K562 (cell line): ENCODE measurements at regions not wholly inside any gene's neighbourhood (a gene's known extent, or its start where the extent isn't known, plus 50 kb on each side); places are given as distances from the start of the nearest gene placed in this dataset.

Experiments used
- HMGXB4 ChIP-seq: sonication (generic); formaldehyde crosslinking; IDR thresholded peaks from 2 replicates; pipeline ENCODE4 v1.8.1; 2023; ENCODE audit warnings: mild to moderate bottlenecking, missing genetic modification reagents
- KAT7 ChIP-seq: sonication (generic); formaldehyde crosslinking; IDR thresholded peaks from 2 replicates; pipeline ENCODE4 v1.8.0; 2022; ENCODE audit warnings: missing genetic modification reagents, mild to moderate bottlenecking, borderline replicate concordance
- KDM2B ChIP-seq: fragments of 250-450 bp; sonication (Bioruptor Pico); IDR thresholded peaks from 2 replicates; pipeline ENCODE4 v1.8.0; 2021; ENCODE audit warnings: mild to moderate bottlenecking, moderate library complexity
- SETDB1 ChIP-seq: IDR thresholded peaks from one replicate; pipeline ENCODE4 v1.6.1; 2012; ENCODE audit warnings: low read length, control low read depth, inconsistent platforms
- ZBTB8A ChIP-seq: fragments of 450-650 bp; IDR thresholded peaks from 2 replicates; pipeline ENCODE4 v1.6.1; 2018; ENCODE audit warnings: mild to moderate bottlenecking, moderate library complexity; ENCODE audit not compliant: partially characterized antibody
- ZNF224 ChIP-seq: sonication (generic); formaldehyde crosslinking; IDR thresholded peaks from 2 replicates; pipeline ENCODE4 v1.8.0; 2022; ENCODE audit warnings: mild to moderate bottlenecking, missing genetic modification reagents
- TF ChIP-seq, protein P1 (sequence below): fragments of 150-350 bp; conservative IDR thresholded peaks from 2 replicates; pipeline ENCODE4 v1.6.1; 2014; ENCODE audit warnings: low read length
- TF ChIP-seq, protein P2 (sequence below): sonication (generic); formaldehyde crosslinking; IDR thresholded peaks from 2 replicates; pipeline ENCODE4 v1.5.0; 2020; ENCODE audit warnings: missing genetic modification reagents

- TF ChIP-seq KDM2B (CRISPR knock-in tag) (no peak), KAT7 (CRISPR knock-in tag) (no peak), SETDB1 (no peak), ZBTB8A (no peak), HMGXB4 (CRISPR knock-in tag) (no peak), ZNF224 (no peak)
- TF ChIP-seq, protein P1, sequence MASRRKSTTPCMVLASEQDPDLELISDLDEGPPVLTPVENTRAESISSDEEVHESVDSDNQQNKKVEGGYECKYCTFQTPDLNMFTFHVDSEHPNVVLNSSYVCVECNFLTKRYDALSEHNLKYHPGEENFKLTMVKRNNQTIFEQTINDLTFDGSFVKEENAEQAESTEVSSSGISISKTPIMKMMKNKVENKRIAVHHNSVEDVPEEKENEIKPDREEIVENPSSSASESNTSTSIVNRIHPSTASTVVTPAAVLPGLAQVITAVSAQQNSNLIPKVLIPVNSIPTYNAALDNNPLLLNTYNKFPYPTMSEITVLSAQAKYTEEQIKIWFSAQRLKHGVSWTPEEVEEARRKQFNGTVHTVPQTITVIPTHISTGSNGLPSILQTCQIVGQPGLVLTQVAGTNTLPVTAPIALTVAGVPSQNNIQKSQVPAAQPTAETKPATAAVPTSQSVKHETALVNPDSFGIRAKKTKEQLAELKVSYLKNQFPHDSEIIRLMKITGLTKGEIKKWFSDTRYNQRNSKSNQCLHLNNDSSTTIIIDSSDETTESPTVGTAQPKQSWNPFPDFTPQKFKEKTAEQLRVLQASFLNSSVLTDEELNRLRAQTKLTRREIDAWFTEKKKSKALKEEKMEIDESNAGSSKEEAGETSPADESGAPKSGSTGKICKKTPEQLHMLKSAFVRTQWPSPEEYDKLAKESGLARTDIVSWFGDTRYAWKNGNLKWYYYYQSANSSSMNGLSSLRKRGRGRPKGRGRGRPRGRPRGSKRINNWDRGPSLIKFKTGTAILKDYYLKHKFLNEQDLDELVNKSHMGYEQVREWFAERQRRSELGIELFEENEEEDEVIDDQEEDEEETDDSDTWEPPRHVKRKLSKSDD: no peak
- TF ChIP-seq, protein P2, sequence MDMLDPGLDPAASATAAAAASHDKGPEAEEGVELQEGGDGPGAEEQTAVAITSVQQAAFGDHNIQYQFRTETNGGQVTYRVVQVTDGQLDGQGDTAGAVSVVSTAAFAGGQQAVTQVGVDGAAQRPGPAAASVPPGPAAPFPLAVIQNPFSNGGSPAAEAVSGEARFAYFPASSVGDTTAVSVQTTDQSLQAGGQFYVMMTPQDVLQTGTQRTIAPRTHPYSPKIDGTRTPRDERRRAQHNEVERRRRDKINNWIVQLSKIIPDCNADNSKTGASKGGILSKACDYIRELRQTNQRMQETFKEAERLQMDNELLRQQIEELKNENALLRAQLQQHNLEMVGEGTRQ (CRISPR knock-in tag): no peak
These were observed 179.6 kb upstream of the CCN2 start for GRCh38 chr6:132130626-132131298.
